ENCODE measurements at regions not wholly inside any gene's neighbourhood (a gene's known extent, or its start where the extent isn't known, plus 50 kb on each side); places are given as distances from the start of the nearest gene placed in this dataset.

DNA sequence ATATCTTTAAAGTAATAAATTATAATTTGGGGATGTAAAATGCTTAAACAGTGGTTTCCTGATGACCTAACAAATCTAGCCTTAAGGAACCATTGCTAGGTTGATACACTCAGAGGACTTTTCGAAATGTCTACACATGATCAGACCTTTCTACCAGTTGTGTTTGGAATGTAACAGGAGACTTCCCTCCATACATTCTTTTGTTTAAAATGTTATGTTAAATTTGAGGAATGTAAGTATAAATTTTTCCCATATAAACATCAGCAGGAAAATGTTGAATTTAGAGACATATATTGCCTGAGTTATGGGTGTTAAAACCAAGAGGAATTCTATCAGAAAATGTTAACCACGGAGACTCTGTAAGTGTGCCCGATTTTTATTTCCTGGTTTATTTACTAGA, 190.6 kb upstream of the SPRY1 start:
- no peak for TF ChIP-seq CTCF (IDR thresholded peaks at IDR 0.05; ENCODE audit: borderline replicate concordance, extremely low read depth, low read length, poor library complexity, severe bottlenecking)
- no peak for TF ChIP-seq EZH2 (IDR thresholded peaks at IDR 0.05; ENCODE audit: borderline replicate concordance, low read depth, low read length, severe bottlenecking)
